IPS-18a (cell line): ENCODE measurements at regions not wholly inside any gene's neighbourhood (a gene's known extent, or its start where the extent isn't known, plus 50 kb on each side); places are given as distances from the start of the nearest gene placed in this dataset.

Experiments
- H3K27ac ChIP-seq: one replicate; pipeline ENCODE4 v1.5.1; 2013; ENCODE audit warnings: low read length
- H3K27me3 ChIP-seq: one replicate; pipeline ENCODE4 v1.6.1; 2013; ENCODE audit warnings: mild to moderate bottlenecking, low read length; ENCODE audit not compliant: control insufficient read depth, insufficient read depth
- H3K36me3 ChIP-seq: one replicate; pipeline ENCODE4 v1.6.1; 2013; ENCODE audit warnings: low read depth, low read length; ENCODE audit not compliant: control insufficient read depth
- H3K4me1 ChIP-seq: one replicate; pipeline ENCODE4 v1.6.1; 2013; ENCODE audit warnings: low read depth, low read length; ENCODE audit not compliant: control insufficient read depth
- H3K4me3 ChIP-seq: one replicate; pipeline ENCODE4 v1.5.1; 2013; ENCODE audit warnings: low read length
- H3K9ac ChIP-seq: one replicate; pipeline ENCODE4 v1.6.1; 2013; ENCODE audit warnings: mild to moderate bottlenecking, low read length, moderate library complexity
- H3K9me3 ChIP-seq: one replicate; pipeline ENCODE4 v1.6.1; 2013; ENCODE audit warnings: low read depth, low read length; ENCODE audit not compliant: control insufficient read depth

DNA sequence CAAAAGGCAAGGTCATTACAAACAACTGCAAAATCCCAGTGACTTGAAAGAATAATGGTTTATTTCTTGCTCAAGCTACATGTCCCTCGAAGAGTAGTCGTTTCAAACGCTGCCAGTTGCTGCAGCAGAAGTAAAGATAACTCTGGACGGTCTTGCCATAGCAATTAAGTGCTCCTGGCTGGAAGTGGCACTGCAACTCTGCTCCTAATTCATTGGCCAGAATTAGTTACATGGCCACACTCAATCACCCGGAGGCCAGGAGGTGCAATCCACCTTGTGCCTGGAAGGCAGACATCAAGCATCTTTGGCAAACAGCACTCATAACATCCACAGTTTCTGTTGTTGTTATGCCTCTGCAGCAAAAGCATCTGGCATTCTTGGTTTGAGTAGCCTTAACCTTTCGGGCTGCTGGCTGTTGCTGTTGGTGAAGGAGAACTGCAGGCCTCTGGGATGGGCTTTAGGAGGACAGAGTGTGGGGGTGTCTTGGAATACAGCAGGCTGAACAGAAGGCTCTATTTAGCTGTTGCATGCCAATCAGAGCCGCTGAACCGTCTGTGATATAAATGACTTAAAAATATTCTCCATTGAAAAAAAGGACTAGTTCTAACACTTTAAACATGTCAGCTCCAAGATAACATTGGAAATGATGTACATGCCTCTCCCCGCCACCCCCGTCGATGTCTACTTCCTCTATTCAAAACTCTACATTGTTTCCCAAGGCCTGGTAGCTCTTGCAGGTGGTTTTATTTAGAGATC is 123.5 kb upstream of the DYRK2 start:
- Histone ChIP-seq H3K4me1 (peaks cover 30% of the 10 kb centered on the region), H3K9ac (no peak overlapping the region), H3K36me3 (no peaks in the 10 kb centered on the region), H3K27me3 (no peaks in the 10 kb centered on the region), H3K9me3 (no peaks in the 10 kb centered on the region), H3K27ac (no peak overlapping the region), H3K4me3 (no peak overlapping the region)

DNA sequence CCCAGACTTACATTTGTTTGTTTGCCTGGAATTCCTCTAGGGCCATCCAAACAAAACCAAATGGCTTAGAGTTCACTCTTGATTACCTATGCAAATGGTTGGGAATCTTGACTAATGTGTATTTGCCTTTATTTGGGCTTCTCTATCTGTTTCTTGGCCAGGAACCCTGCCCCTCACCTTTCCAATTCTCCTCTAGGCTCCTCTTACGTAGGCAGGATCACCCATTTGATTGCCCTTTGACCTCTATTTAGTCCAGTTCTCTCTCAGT is 123.0 kb upstream of the DYRK2 start:
- H3K4me3 ChIP-seq = no peak overlapping the region
- H3K27me3 ChIP-seq = no peaks in the 10 kb centered on the region
- no peaks in the 10 kb centered on the region for H3K9me3 ChIP-seq
- H3K27ac ChIP-seq = no peak overlapping the region
- no peaks in the 10 kb centered on the region for H3K36me3 ChIP-seq
- no peak overlapping the region for H3K9ac ChIP-seq
- peaks cover 25% of the 10 kb centered on the region for H3K4me1 ChIP-seq

DNA sequence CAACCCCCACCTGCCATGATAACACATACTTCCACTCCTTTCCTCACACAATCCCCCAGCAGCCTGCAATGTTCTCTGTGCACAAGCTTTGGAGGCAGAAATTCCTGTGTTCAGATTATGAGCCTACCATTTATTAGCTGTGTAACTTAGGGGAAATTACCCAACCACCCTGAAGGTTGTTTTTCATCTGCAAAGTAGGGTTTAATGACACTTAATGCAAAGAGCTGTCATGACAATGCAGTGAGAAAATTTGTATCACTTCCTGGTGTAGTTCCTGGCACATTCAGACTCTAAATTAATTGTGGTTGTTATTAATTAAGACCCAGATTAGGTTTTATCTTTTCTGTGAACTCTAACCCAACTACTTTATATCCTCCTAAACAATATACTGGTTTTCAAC is 122.4 kb upstream of the DYRK2 start:
- Histone ChIP-seq H3K36me3 (no peaks in the 10 kb centered on the region), H3K27ac (no peak overlapping the region), H3K9ac (no peak overlapping the region), H3K27me3 (no peaks in the 10 kb centered on the region), H3K4me3 (no peak overlapping the region), H3K9me3 (no peaks in the 10 kb centered on the region), H3K4me1 (peaks cover 19% of the 10 kb centered on the region)

DNA sequence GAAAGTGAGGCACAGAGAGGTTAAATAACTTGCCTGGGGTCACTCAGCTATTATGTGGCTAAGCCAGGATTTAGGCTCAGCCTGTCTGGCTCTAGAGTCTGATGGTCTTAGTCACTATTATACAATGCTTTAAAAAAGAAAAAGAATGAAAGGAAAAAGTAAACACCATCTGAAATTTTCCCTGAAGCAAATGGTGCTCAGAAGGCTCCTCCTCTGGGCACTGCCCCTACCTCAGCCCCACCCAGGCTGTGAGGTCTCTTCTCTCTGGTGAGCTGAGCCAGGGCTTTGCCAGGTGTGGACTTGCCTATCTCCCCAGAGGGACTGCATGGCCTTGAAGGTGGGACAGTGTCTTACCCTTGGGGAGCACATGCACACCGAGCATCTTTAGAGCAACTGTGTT is 117.5 kb upstream of the DYRK2 start:
- Histone ChIP-seq H3K9ac (no peak overlapping the region), H3K4me1 (peaks cover 22% of the 10 kb centered on the region), H3K27me3 (no peaks in the 10 kb centered on the region), H3K36me3 (no peaks in the 10 kb centered on the region), H3K9me3 (no peaks in the 10 kb centered on the region), H3K27ac (no peak overlapping the region), H3K4me3 (no peak overlapping the region)

DNA sequence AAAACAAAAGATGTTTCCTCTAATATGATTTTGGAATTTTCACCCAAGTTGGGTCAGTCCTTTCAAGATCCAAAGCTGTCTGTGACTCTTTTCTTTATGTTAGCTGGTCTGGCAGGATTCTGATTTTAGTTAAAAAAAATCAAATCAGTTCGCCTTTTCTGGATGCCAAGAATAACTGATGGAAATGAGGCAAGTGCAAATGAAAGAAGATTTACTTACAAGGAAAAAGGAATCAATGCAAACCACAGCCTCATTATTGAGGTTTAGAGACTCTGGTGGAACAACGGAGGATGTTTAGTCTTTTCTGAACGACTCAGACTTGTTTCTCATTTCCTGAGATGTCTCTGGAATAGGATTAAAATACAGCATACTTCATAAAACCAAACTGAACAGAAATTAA is 117.0 kb upstream of the DYRK2 start:
- H3K4me3 ChIP-seq = no peak overlapping the region
- H3K27me3 ChIP-seq = no peaks in the 10 kb centered on the region
- H3K36me3 ChIP-seq = no peaks in the 10 kb centered on the region
- no peak overlapping the region for H3K27ac ChIP-seq
- no peak overlapping the region for H3K9ac ChIP-seq
- peaks cover 21% of the 10 kb centered on the region for H3K4me1 ChIP-seq
- H3K9me3 ChIP-seq = no peaks in the 10 kb centered on the region

DNA sequence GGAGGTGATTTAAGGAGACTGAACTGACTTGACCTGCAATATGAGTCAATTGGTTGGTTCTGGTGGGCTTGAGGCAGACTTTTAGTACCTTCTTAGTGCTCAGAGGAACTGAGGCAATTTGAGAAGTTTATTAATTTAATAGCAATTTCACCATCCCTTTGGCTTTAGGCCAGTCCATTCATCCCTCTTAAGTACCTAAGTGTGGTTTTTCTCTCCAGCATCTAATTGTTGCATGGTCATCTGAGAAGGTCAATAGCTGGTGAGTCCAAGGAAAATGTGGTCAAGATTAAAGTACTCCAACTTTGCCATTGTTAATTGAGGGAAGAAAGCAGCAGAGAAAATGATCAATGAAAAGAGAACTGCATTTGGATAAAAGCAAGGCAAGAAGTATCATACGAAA is 115.4 kb upstream of the DYRK2 start:
- no peaks in the 10 kb centered on the region for H3K27me3 ChIP-seq
- H3K27ac ChIP-seq = no peak overlapping the region
- no peaks in the 10 kb centered on the region for H3K36me3 ChIP-seq

DNA sequence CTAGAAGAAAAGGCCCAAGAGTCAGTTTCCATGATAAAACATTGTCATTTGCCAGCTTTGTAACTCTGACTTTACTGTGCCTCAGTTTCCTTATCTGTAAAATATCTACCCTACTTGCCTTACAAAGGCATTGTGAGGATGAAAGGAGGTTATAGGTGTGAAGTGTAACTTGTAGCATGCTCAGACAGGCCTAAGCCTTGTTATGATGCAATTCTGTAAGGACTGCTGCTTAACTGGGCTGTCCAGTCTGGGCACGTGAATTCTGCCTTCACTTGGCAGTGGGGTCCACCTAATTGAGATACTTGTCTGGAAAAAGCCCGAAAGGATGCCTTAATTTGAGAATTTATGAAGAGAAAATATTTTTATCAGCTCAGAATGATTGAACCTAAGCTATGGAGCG is 114.5 kb upstream of the DYRK2 start:
- Histone ChIP-seq H3K27me3 (no peaks in the 10 kb centered on the region), H3K27ac (no peak overlapping the region), H3K9ac (no peak overlapping the region), H3K4me3 (no peak overlapping the region), H3K9me3 (no peaks in the 10 kb centered on the region), H3K4me1 (peaks cover 20% of the 10 kb centered on the region), H3K36me3 (no peaks in the 10 kb centered on the region)

More for the DNA sequence above, 115.4 kb upstream of the DYRK2 start:
- H3K4me1 ChIP-seq = peaks cover 20% of the 10 kb centered on the region
- no peak overlapping the region for H3K9ac ChIP-seq
- no peak overlapping the region for H3K4me3 ChIP-seq
- no peaks in the 10 kb centered on the region for H3K9me3 ChIP-seq

DNA sequence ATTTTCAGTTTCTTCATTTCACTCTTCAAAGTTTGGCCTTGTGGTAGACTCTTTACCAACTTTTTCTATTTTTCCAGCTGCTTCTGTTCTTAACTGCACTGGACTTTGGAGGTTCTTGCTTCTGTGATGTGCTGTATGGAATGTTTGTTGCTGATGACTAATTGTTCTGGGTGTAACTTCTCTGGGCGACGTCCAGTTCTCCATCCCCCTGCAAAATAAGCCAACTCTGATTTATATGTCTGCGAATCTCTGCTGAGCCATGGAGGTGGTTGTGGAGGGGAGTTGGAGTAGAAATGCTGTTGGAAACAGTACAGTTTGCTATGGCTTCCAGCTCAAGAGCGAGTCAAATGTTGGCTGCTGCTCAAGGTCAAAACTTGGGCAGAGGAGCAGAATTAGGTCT is 113.9 kb upstream of the DYRK2 start:
- Histone ChIP-seq H3K9me3 (no peaks in the 10 kb centered on the region), H3K9ac (no peak overlapping the region), H3K27me3 (no peaks in the 10 kb centered on the region), H3K36me3 (no peaks in the 10 kb centered on the region), H3K4me1 (peaks cover 20% of the 10 kb centered on the region), H3K4me3 (no peak overlapping the region), H3K27ac (no peak overlapping the region)

DNA sequence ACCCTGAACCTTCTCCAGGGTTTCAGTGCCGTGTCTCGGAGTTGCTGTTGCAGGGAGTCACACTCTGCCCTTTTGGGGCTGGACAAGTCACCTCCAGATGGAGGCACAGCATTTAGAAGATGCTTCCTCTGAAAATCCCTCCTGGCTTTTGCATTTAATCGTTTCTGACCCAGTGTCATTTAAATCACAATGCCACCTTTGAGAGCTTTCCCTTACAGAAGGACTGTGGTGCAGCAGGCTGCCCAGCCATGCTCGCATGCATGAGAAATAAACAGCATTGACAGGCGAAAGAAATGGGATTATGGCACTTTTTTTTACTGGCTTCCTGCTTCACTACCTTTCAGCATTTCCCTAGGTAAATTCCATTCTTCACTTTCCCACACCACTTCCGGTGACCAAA is 113.4 kb upstream of the DYRK2 start:
- Histone ChIP-seq H3K27ac (no peak overlapping the region), H3K27me3 (no peaks in the 10 kb centered on the region), H3K4me1 (peaks cover 20% of the 10 kb centered on the region), H3K9ac (no peak overlapping the region), H3K36me3 (no peaks in the 10 kb centered on the region), H3K9me3 (no peaks in the 10 kb centered on the region), H3K4me3 (no peak overlapping the region)

DNA sequence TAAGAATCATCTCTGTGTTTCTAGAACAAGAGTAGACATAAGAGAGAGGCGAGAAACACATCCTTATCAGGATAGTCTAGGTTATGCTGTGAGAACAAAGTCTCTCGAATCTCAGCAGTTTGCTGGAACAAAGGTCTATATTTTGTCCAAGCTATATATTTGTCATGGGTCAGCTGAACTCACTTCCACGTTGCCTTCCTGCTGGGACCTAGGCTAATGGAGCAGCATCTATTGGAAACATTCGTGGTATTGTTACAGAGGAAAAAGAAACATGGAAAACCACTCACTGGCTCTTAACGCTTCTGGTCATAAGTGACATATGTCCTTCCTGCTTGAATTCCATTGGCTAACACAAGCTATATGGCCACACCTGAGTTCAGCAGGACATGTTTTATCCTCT is 112.6 kb upstream of the DYRK2 start:
- no peaks in the 10 kb centered on the region for H3K9me3 ChIP-seq
- H3K36me3 ChIP-seq = no peaks in the 10 kb centered on the region
- no peaks in the 10 kb centered on the region for H3K27me3 ChIP-seq
- no peak overlapping the region for H3K27ac ChIP-seq
- no peak overlapping the region for H3K9ac ChIP-seq
- peaks cover 20% of the 10 kb centered on the region for H3K4me1 ChIP-seq
- no peak overlapping the region for H3K4me3 ChIP-seq

DNA sequence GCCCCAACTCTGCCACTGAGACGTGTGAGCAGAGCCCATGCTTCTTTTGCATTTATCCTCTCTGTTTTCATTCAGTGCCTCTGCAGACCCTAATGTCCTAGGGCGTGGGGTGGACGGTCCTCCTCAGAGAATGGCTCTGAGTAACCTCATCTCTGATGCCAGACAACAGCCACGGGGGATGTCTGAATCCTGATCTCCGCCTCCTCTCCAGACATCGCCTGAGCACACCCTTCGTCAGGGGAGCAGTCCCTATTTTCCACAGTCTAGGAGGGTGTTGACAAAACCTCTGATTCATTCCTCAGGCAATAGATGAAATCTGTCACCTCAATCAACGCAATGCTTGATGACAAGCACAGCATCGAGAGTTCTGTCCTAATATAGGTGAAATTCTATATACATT is 109.2 kb upstream of the DYRK2 start:
- Histone ChIP-seq H3K27ac (no peak overlapping the region), H3K9me3 (no peaks in the 10 kb centered on the region), H3K4me3 (no peak overlapping the region), H3K4me1 (peaks cover 20% of the 10 kb centered on the region), H3K36me3 (no peaks in the 10 kb centered on the region), H3K27me3 (no peaks in the 10 kb centered on the region), H3K9ac (no peak overlapping the region)

DNA sequence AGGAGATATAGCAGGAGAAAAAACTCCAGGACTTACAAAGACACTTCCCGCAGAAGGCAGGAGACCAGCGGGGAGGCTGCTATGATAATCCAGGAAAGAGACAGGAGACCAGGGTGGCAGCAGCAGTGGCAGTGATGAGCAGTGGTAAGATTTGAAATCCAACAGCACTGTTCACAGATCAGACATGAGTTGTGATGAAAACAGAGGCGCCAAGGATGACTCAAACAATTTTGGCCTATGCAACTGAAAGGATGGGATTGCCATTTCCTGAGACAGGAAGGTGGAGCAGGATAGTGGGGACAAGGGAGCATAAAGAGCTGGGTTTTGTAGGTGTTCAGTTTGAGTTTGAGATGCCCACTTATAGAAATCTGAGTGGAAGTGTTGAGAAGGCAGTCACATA is 108.6 kb upstream of the DYRK2 start:
- H3K4me3 ChIP-seq = no peak overlapping the region
- H3K9ac ChIP-seq = no peak overlapping the region
- no peaks in the 10 kb centered on the region for H3K27me3 ChIP-seq
- no peaks in the 10 kb centered on the region for H3K9me3 ChIP-seq
- no peak overlapping the region for H3K27ac ChIP-seq
- peaks cover 15% of the 10 kb centered on the region for H3K4me1 ChIP-seq
- no peaks in the 10 kb centered on the region for H3K36me3 ChIP-seq
